Fibroblast of mammary gland (primary cell): ENCODE measurements at regions not wholly inside any gene's neighbourhood (a gene's known extent, or its start where the extent isn't known, plus 50 kb on each side); places are given as distances from the start of the nearest gene placed in this dataset.
"Not testable (repeated sequence)": the region's sequence is repeated elsewhere in the genome, so short reads cannot be mapped to it uniquely, and the experiment has no call there.

ENCODE experiments used
- DNase-seq: peaks from one replicate; pipeline ENCODE4 v3.0.0-alpha.2; 2010; ENCODE audit warnings: low read depth
- H3K4me3 ChIP-seq: 2 replicates; pipeline ENCODE4 v1.5.1; 2011; ENCODE audit warnings: low read depth, mild to moderate bottlenecking, low read length, moderate library complexity; ENCODE audit not compliant: control insufficient read depth
- CTCF ChIP-seq: conservative IDR thresholded peaks from 2 replicates; pipeline ENCODE4 v1.5.1; 2011; ENCODE audit warnings: low read depth, low read length, inconsistent platforms; ENCODE audit not compliant: control insufficient read depth, insufficient read depth

DNA sequence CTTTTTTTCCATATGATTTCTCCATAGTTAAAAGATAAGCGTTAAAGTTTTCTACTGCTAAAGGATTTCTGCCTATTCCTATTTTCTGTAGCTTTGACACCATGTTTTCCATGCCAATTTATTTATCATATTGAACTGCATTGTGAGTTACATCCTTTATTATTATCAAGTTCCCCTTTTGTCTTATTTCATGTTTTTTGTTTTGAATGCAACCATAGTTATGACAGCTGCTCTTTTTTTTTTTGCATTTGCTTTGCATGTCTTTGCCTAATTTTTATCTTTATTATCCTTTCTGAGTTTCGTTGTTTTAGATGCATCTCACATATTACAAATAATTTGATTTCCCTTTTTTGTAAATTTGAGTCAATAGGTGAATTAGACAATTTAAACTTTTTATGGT lies 161.5 kb downstream of the DEPDC1B start:
- H3K4me3 ChIP-seq: no peak overlapping the region
- no peak for TF ChIP-seq CTCF
- no peak for DNase-seq

DNA sequence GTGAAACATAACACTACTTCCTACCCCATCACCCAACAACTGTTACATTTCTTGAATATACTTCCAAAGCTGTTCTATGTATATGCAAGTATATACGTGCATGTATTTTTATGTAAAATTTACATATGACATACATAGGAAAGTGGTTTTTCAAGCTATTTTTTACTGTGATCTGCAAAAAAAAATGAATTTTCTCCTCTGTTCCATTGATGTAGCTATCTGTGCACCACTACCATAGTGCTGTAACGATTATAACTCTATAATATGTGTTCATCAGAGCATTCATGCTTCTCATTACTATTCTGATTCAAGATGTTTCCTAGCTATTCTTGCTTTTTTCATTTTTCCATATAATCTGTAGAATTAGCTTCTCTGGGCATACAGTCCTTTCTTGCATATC lies 164.0 kb downstream of the DEPDC1B start:
- no peak for DNase-seq
- TF ChIP-seq CTCF: no peak
- H3K4me3 ChIP-seq: no peak overlapping the region

DNA sequence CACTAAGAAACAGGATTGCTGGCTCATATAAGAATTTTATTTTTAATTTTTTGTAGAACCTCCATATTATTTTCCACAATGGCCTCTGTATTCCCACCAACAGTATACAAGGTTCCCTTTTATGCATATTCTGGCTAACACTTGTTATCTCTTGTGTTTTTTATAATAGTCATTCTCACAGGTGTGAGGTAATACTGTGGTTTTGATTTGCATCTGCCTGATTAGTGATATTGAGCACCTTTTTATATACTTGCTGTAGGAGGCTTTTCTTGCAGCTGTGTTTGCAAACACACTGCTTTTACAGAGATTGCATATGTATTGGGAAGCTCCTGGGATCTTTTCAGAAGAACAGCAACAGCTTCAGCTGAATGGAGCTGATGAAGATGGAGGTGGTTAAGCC lies 164.8 kb downstream of the DEPDC1B start:
- DNase-seq: no peak
- TF ChIP-seq CTCF: no peak
- H3K4me3 ChIP-seq: no peak overlapping the region

GRCh38 chr5:60533789-60534188 lies 166.2 kb downstream of the DEPDC1B start:
- DNase-seq: no peak
- TF ChIP-seq CTCF: no peak
- H3K4me3 ChIP-seq: no peak overlapping the region

- not testable (repeated sequence) for H3K4me3 ChIP-seq, DNase-seq
Observed at GRCh38 chr5:60532796-60533195, 167.2 kb downstream of the DEPDC1B start.

GRCh38 chr5:60530144-60530848 lies 169.7 kb downstream of the DEPDC1B start:
- not testable (repeated sequence) for H3K4me3 ChIP-seq, DNase-seq

DNA sequence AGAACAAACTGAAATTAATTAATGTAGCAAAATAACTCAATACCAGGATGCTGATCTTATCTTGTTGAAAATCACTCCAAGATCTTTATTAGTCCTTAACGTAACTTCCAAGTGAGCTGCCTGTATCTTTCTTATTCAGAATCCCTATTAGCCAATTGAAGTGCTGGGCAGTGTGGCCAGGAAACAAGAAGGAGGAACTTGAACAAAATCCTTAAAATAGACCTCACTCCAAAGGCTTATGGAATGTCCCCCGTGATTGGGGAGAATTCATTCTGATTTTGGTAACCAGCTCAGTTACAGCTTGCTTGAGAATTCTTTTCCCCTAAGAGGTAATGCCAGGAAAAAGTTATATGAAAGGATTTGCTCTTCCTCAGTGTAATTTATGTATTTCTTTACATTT lies 171.0 kb downstream of the DEPDC1B start:
- no peak for TF ChIP-seq CTCF
- H3K4me3 ChIP-seq: no peak overlapping the region
- DNase-seq: no peak

DNA sequence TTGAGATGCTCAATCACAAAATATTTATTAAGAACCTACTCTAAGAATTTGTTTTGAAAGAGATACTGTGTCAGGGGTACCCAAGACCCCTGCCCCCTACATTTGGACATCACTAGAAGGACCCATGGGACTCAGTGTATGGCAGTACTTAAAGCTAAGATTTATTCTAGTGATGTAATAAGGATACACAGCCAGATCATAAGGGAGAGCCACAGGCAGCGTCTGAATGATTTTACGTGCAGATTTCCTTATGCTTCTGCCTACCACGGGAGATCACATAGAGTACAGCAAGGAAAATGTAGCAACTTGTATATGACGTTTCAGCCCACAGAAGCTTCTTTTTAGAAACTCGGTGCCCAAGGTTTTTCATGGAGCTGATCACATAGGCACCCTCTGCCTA lies 172.9 kb downstream of the DEPDC1B start:
- DNase-seq: no peak
- TF ChIP-seq CTCF: no peak
- no peak overlapping the region for H3K4me3 ChIP-seq
